ENCODE measurements at regions not wholly inside any gene's neighbourhood (a gene's known extent, or its start where the extent isn't known, plus 50 kb on each side); places are given as distances from the start of the nearest gene placed in this dataset.
"Not testable (repeated sequence)": the region's sequence is repeated elsewhere in the genome, so short reads cannot be mapped to it uniquely, and the experiment has no call there.

- FAIRE-seq, result no peak
- no peak for DNase-seq (ENCODE audit: insufficient read length, low spot score)
- no peak for TF ChIP-seq POLR2A (IDR thresholded peaks at IDR 0.05; ENCODE audit: low read depth, low read length)
These were observed 344.6 kb downstream of the MMUT start for GRCh38 chr6:49118478-49118877.

- DNase-seq (ENCODE audit: insufficient read length, low spot score), result no peak
- TF ChIP-seq POLR2A (IDR thresholded peaks at IDR 0.05; ENCODE audit: low read depth, low read length), result no peak
- no peak for FAIRE-seq
These were observed 352.1 kb downstream of the MMUT start for GRCh38 chr6:49110916-49111315.

GRCh38 chr6:49097664-49098063, 365.4 kb downstream of the MMUT start:
- not testable (repeated sequence) for DNase-seq (ENCODE audit: insufficient read length, low spot score); FAIRE-seq

- DNase-seq (ENCODE audit: insufficient read length, low spot score) (no peak), FAIRE-seq (no peak)
- no peak for TF ChIP-seq POLR2A (IDR thresholded peaks at IDR 0.05; ENCODE audit: low read depth, low read length)
These were observed 365.9 kb downstream of the MMUT start for GRCh38 chr6:49097116-49097515.

GRCh38 chr6:49088631-49089030, 374.4 kb downstream of the MMUT start:
- no peak for TF ChIP-seq POLR2A (IDR thresholded peaks at IDR 0.05; ENCODE audit: low read depth, low read length)
- DNase-seq (ENCODE audit: insufficient read length, low spot score) (no peak), FAIRE-seq (no peak)

GRCh38 chr6:49087369-49087768, 375.7 kb downstream of the MMUT start:
- FAIRE-seq (peak; percentile 77), DNase-seq (ENCODE audit: insufficient read length, low spot score) (no peak)
- TF ChIP-seq POLR2A (IDR thresholded peaks at IDR 0.05; ENCODE audit: low read depth, low read length), result no peak

GRCh38 chr6:49082611-49083010, 380.4 kb downstream of the MMUT start:
- peak; percentile 58 for FAIRE-seq
- no peak for DNase-seq (ENCODE audit: insufficient read length, low spot score)
- TF ChIP-seq POLR2A (IDR thresholded peaks at IDR 0.05; ENCODE audit: low read depth, low read length), result no peak

- FAIRE-seq, result no peak
- DNase-seq (ENCODE audit: insufficient read length, low spot score), result no peak
These were observed 390.0 kb downstream of the MMUT start for GRCh38 chr6:49072885-49073620.

GRCh38 chr6:49072146-49072545, 390.9 kb downstream of the MMUT start:
- DNase-seq (ENCODE audit: insufficient read length, low spot score), result no peak
- no peak for FAIRE-seq

More at GRCh38 chr6:49072885-49073620, 390.0 kb downstream of the MMUT start:
- no peak for TF ChIP-seq POLR2A (IDR thresholded peaks at IDR 0.05; ENCODE audit: low read depth, low read length)

GRCh38 chr6:49070411-49070810, 392.6 kb downstream of the MMUT start:
- TF ChIP-seq POLR2A (IDR thresholded peaks at IDR 0.05; ENCODE audit: low read depth, low read length), result no peak
- DNase-seq (ENCODE audit: insufficient read length, low spot score) (no peak), FAIRE-seq (peak; percentile 11)

More at GRCh38 chr6:49072146-49072545, 390.9 kb downstream of the MMUT start:
- no peak for TF ChIP-seq POLR2A (IDR thresholded peaks at IDR 0.05; ENCODE audit: low read depth, low read length)

GRCh38 chr6:49054311-49054710, 408.7 kb downstream of the MMUT start:
- TF ChIP-seq POLR2A (IDR thresholded peaks at IDR 0.05; ENCODE audit: low read depth, low read length), result no peak
- FAIRE-seq, result peak; percentile 57

GRCh38 chr6:49052901-49053300, 410.2 kb downstream of the MMUT start:
- no peak for FAIRE-seq
- DNase-seq (ENCODE audit: insufficient read length, low spot score), result no peak
- TF ChIP-seq POLR2A (IDR thresholded peaks at IDR 0.05; ENCODE audit: low read depth, low read length), result no peak

More at GRCh38 chr6:49054311-49054710, 408.7 kb downstream of the MMUT start:
- DNase-seq (ENCODE audit: insufficient read length, low spot score), result no peak

- FAIRE-seq (no peak), DNase-seq (ENCODE audit: insufficient read length, low spot score) (no peak)
- TF ChIP-seq POLR2A (IDR thresholded peaks at IDR 0.05; ENCODE audit: low read depth, low read length), result no peak
These were observed 411.8 kb downstream of the MMUT start for GRCh38 chr6:49051281-49051680.

GRCh38 chr6:49050584-49050983, 412.5 kb downstream of the MMUT start:
- FAIRE-seq, result no peak
- no peak for DNase-seq (ENCODE audit: insufficient read length, low spot score)
- no peak for TF ChIP-seq POLR2A (IDR thresholded peaks at IDR 0.05; ENCODE audit: low read depth, low read length)

- DNase-seq (ENCODE audit: insufficient read length, low spot score) (no peak), FAIRE-seq (no peak)
- TF ChIP-seq POLR2A (IDR thresholded peaks at IDR 0.05; ENCODE audit: low read depth, low read length), result no peak
These were observed 424.7 kb downstream of the MMUT start for GRCh38 chr6:49038294-49038822.
